ENCODE measurements at regions not wholly inside any gene's neighbourhood (a gene's known extent, or its start where the extent isn't known, plus 50 kb on each side); places are given as distances from the start of the nearest gene placed in this dataset.

DNA sequence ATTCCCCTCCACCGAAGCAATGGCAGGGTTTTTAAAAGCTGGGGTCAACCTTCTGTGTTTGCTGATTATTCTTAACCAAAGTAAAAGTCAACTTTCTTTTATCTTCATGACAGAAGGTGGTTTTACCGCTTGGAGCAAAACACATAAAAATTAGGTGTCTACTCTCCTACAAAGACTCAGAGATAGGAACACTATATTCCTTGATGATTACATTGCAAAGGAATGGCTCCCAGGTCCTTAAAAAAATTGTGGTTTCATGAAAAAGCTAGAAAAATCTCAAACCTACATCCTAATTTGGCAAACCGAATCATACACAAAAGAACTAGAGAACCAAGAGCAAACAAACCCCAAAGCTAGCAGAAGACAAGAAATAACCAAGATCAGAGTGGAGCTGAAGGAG lies 760.4 kb upstream of the PCDH20 start:
- TF ChIP-seq JUND (IDR thresholded peaks at IDR 0.05) (no peak), REST (IDR thresholded peaks at IDR 0.05) (no peak)
- TF ChIP-seq, protein P1, sequence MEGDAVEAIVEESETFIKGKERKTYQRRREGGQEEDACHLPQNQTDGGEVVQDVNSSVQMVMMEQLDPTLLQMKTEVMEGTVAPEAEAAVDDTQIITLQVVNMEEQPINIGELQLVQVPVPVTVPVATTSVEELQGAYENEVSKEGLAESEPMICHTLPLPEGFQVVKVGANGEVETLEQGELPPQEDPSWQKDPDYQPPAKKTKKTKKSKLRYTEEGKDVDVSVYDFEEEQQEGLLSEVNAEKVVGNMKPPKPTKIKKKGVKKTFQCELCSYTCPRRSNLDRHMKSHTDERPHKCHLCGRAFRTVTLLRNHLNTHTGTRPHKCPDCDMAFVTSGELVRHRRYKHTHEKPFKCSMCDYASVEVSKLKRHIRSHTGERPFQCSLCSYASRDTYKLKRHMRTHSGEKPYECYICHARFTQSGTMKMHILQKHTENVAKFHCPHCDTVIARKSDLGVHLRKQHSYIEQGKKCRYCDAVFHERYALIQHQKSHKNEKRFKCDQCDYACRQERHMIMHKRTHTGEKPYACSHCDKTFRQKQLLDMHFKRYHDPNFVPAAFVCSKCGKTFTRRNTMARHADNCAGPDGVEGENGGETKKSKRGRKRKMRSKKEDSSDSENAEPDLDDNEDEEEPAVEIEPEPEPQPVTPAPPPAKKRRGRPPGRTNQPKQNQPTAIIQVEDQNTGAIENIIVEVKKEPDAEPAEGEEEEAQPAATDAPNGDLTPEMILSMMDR (IDR thresholded peaks at IDR 0.05; ENCODE audit: low read depth, low read length, missing input control): no peak
- TF ChIP-seq, protein P2, sequence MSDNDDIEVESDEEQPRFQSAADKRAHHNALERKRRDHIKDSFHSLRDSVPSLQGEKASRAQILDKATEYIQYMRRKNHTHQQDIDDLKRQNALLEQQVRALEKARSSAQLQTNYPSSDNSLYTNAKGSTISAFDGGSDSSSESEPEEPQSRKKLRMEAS (IDR thresholded peaks at IDR 0.05): no peak

Data from liver (tissue), 3 donors.